H9 (cell line): ENCODE measurements at regions not wholly inside any gene's neighbourhood (a gene's known extent, or its start where the extent isn't known, plus 50 kb on each side); places are given as distances from the start of the nearest gene placed in this dataset.

Experiments
- DNase-seq: peaks from one replicate; pipeline ENCODE4 v3.0.0-alpha.2; 2017
- H2AFZ ChIP-seq: one replicate; pipeline ENCODE4 v1.6.1; 2013; ENCODE audit warnings: mild to moderate bottlenecking, low read length, control low read depth, moderate library complexity
- H2AK5ac ChIP-seq: 2 replicates; pipeline ENCODE4 v1.6.1; 2013; ENCODE audit warnings: low read length, control low read depth, mixed read lengths; ENCODE audit not compliant: insufficient read length
- H2BK120ac ChIP-seq: one replicate; pipeline ENCODE4 v1.6.1; 2013; ENCODE audit warnings: low read depth, mild to moderate bottlenecking, low read length, control low read depth, inconsistent platforms; ENCODE audit not compliant: poor library complexity, severe bottlenecking
- H2BK12ac ChIP-seq: 2 replicates; pipeline ENCODE4 v1.6.1; 2013; ENCODE audit warnings: low read length, control low read depth, mixed read lengths, low read depth; ENCODE audit not compliant: insufficient read length
- H2BK15ac ChIP-seq: 2 replicates; pipeline ENCODE4 v1.6.1; 2013; ENCODE audit warnings: low read depth, low read length, control low read depth
- H2BK20ac ChIP-seq: one replicate; pipeline ENCODE4 v1.6.1; 2013; ENCODE audit warnings: low read depth, mild to moderate bottlenecking, low read length, control low read depth, inconsistent platforms; ENCODE audit not compliant: poor library complexity, severe bottlenecking
- H2BK5ac ChIP-seq: 2 replicates; pipeline ENCODE4 v1.6.1; 2013; ENCODE audit warnings: low read length, control low read depth, mixed read lengths; ENCODE audit not compliant: insufficient read length
- H3K14ac ChIP-seq: 2 replicates; pipeline ENCODE4 v1.6.1; 2013; ENCODE audit warnings: low read length, control low read depth; ENCODE audit not compliant: insufficient read depth
- H3K18ac ChIP-seq: 2 replicates; pipeline ENCODE4 v1.6.1; 2013; ENCODE audit warnings: low read depth, mild to moderate bottlenecking, mixed read lengths, low read length, control low read depth; ENCODE audit not compliant: insufficient read length
- H3K23ac ChIP-seq: 2 replicates; pipeline ENCODE4 v1.6.1; 2013; ENCODE audit warnings: low read length, control low read depth, mixed read lengths, low read depth; ENCODE audit not compliant: insufficient read length
- H3K23me2 ChIP-seq: 2 replicates; pipeline ENCODE4 v1.6.1; 2013; ENCODE audit warnings: low read depth, mild to moderate bottlenecking, mixed read lengths, low read length, control low read depth; ENCODE audit not compliant: insufficient read length, poor library complexity, severe bottlenecking
- H3K27ac ChIP-seq: 2 replicates; pipeline ENCODE4 v1.5.1; 2013; ENCODE audit warnings: low read length, control low read depth, mixed read lengths, low read depth; ENCODE audit not compliant: insufficient read length
- H3K27me3 ChIP-seq: 2 replicates; pipeline ENCODE4 v1.6.1; 2013; ENCODE audit warnings: low read length, control low read depth, inconsistent platforms; ENCODE audit not compliant: insufficient read depth
- H3K4ac ChIP-seq: 2 replicates; pipeline ENCODE4 v1.6.1; 2013; ENCODE audit warnings: low read depth, mild to moderate bottlenecking, control low read depth, inconsistent platforms, low read length, moderate library complexity
- H3K4me1 ChIP-seq: 2 replicates; pipeline ENCODE4 v1.6.1; 2013; ENCODE audit warnings: low read length, control low read depth, inconsistent platforms; ENCODE audit not compliant: insufficient read depth
- H3K4me2 ChIP-seq: 2 replicates; pipeline ENCODE4 v1.6.1; 2013; ENCODE audit warnings: low read length, control low read depth, mixed read lengths; ENCODE audit not compliant: insufficient read length, insufficient read depth
- H3K56ac ChIP-seq: 2 replicates; pipeline ENCODE4 v1.6.1; 2013; ENCODE audit warnings: low read depth, mild to moderate bottlenecking, mixed read lengths, low read length, control low read depth; ENCODE audit not compliant: insufficient read length
- H3K79me1 ChIP-seq: 2 replicates; pipeline ENCODE4 v1.6.1; 2013; ENCODE audit warnings: low read depth, mild to moderate bottlenecking, moderate library complexity, low read length, control low read depth, inconsistent platforms; ENCODE audit not compliant: insufficient read depth, poor library complexity, severe bottlenecking
- H3K79me2 ChIP-seq: 2 replicates; pipeline ENCODE4 v1.6.1; 2013; ENCODE audit warnings: low read length, control low read depth, inconsistent platforms; ENCODE audit not compliant: insufficient read depth
- H3K9ac ChIP-seq: 2 replicates; pipeline ENCODE4 v1.6.1; 2013; ENCODE audit warnings: low read length, control low read depth, mixed read lengths; ENCODE audit not compliant: insufficient read length; ENCODE audit errors: extremely low read depth
- H3K9me3 ChIP-seq: one replicate; pipeline ENCODE4 v1.6.1; 2013; ENCODE audit warnings: low read depth, low read length, inconsistent platforms; ENCODE audit not compliant: control insufficient read depth
- H3T11ph ChIP-seq: one replicate; pipeline ENCODE4 v1.6.1; 2013; ENCODE audit warnings: mild to moderate bottlenecking, low read length, control low read depth, inconsistent platforms
- H4K20me1 ChIP-seq: one replicate; pipeline ENCODE4 v1.6.1; 2013; ENCODE audit not compliant: control insufficient read depth, insufficient read length, insufficient read depth
- H4K5ac ChIP-seq: 2 replicates; pipeline ENCODE4 v1.6.1; 2013; ENCODE audit warnings: low read depth, mild to moderate bottlenecking, mixed read lengths, low read length, control low read depth; ENCODE audit not compliant: insufficient read length
- H4K8ac ChIP-seq: replicated peaks from 2 replicates; pipeline ENCODE4 v1.6.1; 2013; ENCODE audit warnings: low read length, control low read depth, mixed read lengths, low read depth; ENCODE audit not compliant: insufficient read length
- H4K91ac ChIP-seq: 2 replicates; pipeline ENCODE4 v1.6.1; 2013; ENCODE audit warnings: low read depth, mild to moderate bottlenecking, moderate library complexity, mixed read lengths, low read length, control low read depth; ENCODE audit not compliant: insufficient read length
- H3K27ac Mint-ChIP-seq, 3 experiments: 2 replicates in 2 of 3; 3 replicates in 1 of 3; pipeline ENCODE4 v1.8.0; 2020 to 2021; ENCODE audit warnings: mixed read lengths in 3 of 3, mild to moderate bottlenecking in 1 of 3, moderate library complexity in 1 of 3
- H3K27me3 Mint-ChIP-seq: 2 replicates; pipeline ENCODE4 v1.8.0; 2021; ENCODE audit warnings: low read depth, mild to moderate bottlenecking, moderate library complexity, mixed read lengths
- H3K36me3 Mint-ChIP-seq, 3 experiments: 2 replicates in 2 of 3; 3 replicates in 1 of 3; pipeline ENCODE4 v1.8.0; 2020 to 2021; ENCODE audit warnings: low read depth in 3 of 3, mixed read lengths in 3 of 3; ENCODE audit not compliant: insufficient read depth in 1 of 3
- H3K4me1 Mint-ChIP-seq, 2 experiments: 2 replicates each; pipeline ENCODE4 v1.8.0; 2020; ENCODE audit warnings: mixed read lengths in 2 of 2
- H3K4me3 Mint-ChIP-seq, 2 experiments: 2 replicates in 1 of 2; 3 replicates in 1 of 2; pipeline ENCODE4 v1.8.0; 2020 to 2021; ENCODE audit warnings: mild to moderate bottlenecking in 2 of 2, mixed read lengths in 2 of 2, moderate library complexity in 1 of 2
- H3K9me3 Mint-ChIP-seq, 2 experiments: 2 replicates in 1 of 2; 3 replicates in 1 of 2; pipeline ENCODE4 v1.8.0; 2020; ENCODE audit warnings: mild to moderate bottlenecking in 2 of 2, mixed read lengths in 2 of 2, moderate library complexity in 1 of 2
- WGBS: extraction: QIAGEN DNeasy Blood & Tissue Kit; methylation state at CpG from one replicate; pipeline ENCODE4 v1.1.7; 2013; ENCODE audit warnings: missing lambda C conversion rate, low lambda C conversion rate, mixed read lengths; ENCODE audit not compliant: insufficient read length; ENCODE audit errors: extremely low coverage; 5-methylcytosine and 5-hydroxymethylcytosine counted together
- TF ChIP-seq, protein P1 (sequence below): fragments of 200-600 bp; sonication (generic); conservative IDR thresholded peaks from 3 replicates; pipeline ENCODE4 v1.8.0; 2021; ENCODE audit warnings: antibody characterized with exemption, mild to moderate bottlenecking

DNA sequence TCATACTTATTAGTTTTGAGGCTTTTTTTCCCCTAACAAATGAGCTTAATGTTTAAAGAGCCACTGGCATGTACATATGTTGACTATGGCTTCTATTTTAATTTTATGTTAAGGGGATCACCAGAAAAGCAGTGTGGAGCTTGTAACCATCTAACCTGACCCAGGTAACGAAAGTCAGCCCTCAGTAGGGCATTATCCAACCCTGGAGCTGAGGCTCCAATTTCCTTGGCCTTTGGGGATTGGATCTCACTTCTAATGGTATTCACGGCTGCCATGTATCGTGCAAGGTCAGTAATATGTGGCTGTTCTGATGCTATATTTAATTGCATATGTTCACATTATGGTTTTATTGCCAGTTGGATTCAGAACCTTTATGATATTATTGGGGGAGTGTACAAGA is 75.2 kb upstream of the CCSER1 start:
- Histone ChIP-seq H2AFZ (no peak overlapping the region), H4K8ac (no peak overlapping the region), H2BK15ac (no peak overlapping the region), H2BK120ac (no peak overlapping the region), H3K56ac (no peak overlapping the region), H3K18ac (no peak overlapping the region), H3K23me2 (no peaks in the 10 kb centered on the region), H3K4ac (no peak overlapping the region), H3K9me3 (no peaks in the 10 kb centered on the region), H2BK12ac (no peak overlapping the region), H3T11ph (no peak overlapping the region), H3K4me1 (0 out of 2 replicates have a peak, but pooled peaks cover 2% of the 10 kb centered on the region), H4K20me1 (no peaks in the 10 kb centered on the region), H3K79me2 (no peaks in the 10 kb centered on the region), H3K27ac (no peak overlapping the region), H2AK5ac (no peak overlapping the region), H3K14ac (no peak overlapping the region), H3K27me3 (no peaks in the 10 kb centered on the region), H3K4me2 (no peak overlapping the region), H4K91ac (no peak overlapping the region), H2BK5ac (no peak overlapping the region), H3K23ac (no peak overlapping the region), H3K9ac (no peak overlapping the region), H2BK20ac (no peak overlapping the region), H4K5ac (no peak overlapping the region), H3K79me1 (no peaks in the 10 kb centered on the region)
- H3K36me3 Mint-ChIP-seq: no peaks in the 10 kb centered on the region
- H3K27ac Mint-ChIP-seq: no peak overlapping the region
- whole genome bisulfite sequencing: no CpG with 5 or more reads among the region's 3 CpGs
- peaks cover 4 to 12% of the 10 kb centered on the region in 2 experiments; a peak in 3 of 4 replicates for H3K4me1 Mint-ChIP-seq
- no peak for DNase-seq
- TF ChIP-seq, protein P1, sequence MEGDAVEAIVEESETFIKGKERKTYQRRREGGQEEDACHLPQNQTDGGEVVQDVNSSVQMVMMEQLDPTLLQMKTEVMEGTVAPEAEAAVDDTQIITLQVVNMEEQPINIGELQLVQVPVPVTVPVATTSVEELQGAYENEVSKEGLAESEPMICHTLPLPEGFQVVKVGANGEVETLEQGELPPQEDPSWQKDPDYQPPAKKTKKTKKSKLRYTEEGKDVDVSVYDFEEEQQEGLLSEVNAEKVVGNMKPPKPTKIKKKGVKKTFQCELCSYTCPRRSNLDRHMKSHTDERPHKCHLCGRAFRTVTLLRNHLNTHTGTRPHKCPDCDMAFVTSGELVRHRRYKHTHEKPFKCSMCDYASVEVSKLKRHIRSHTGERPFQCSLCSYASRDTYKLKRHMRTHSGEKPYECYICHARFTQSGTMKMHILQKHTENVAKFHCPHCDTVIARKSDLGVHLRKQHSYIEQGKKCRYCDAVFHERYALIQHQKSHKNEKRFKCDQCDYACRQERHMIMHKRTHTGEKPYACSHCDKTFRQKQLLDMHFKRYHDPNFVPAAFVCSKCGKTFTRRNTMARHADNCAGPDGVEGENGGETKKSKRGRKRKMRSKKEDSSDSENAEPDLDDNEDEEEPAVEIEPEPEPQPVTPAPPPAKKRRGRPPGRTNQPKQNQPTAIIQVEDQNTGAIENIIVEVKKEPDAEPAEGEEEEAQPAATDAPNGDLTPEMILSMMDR: no peak
- no peaks in the 10 kb centered on the region for H3K9me3 Mint-ChIP-seq
- H3K4me3 Mint-ChIP-seq: no peak overlapping the region
- no peaks in the 10 kb centered on the region for H3K27me3 Mint-ChIP-seq
